NCI-H1092 (cell line): ENCODE measurements at regions not wholly inside any gene's neighbourhood (a gene's known extent, or its start where the extent isn't known, plus 50 kb on each side); places are given as distances from the start of the nearest gene placed in this dataset.
A peak's percentile ranks its signal among the peaks of the same experiment; 100 is the strongest.
"Not testable (repeated sequence)": the region's sequence is repeated elsewhere in the genome, so short reads cannot be mapped to it uniquely, and the experiment has no call there.

Source experiments
- DNase-seq: peaks from one replicate; lab custom pipeline; 2025; lab: John Stamatoyannopoulos, UW

DNA sequence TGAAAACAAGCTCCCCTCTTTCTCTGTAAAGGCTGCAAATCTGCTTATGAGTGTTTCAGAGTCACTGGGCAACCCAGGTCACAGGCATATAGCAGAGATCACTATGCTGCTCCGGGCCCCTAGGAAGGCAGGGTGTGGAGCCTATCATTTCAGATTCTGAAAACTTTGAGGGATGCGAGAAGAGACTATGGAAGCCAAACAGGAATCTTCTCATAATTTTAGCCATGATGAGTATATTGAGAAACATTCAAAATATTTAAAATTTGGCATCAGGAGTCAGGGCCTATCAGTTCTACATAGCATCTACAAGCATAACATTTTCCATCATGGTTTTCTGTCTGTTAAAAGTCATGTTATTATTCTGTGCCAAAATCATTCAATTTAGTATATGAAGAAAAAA lies 61.7 kb upstream of the ATXN3L start:
- DNase-seq: no peak

DNA sequence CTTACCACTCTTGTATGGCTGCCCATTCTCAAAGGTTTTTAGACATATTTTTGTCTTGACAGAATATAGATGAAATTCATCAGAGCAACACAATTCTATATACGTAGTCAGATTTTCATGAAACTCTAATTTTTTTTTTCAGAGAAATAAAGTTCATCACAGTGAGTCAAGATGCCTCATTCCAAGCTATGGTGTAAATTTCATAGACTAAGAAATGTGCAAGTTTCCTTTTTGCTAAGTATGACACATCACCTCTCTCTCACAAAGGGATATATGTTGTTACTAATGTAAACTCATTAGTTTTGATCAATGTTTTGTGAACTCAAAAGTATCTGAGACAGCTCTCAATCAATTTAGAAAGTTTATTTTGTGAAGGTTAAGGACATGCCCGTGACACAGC lies 60.4 kb upstream of the ATXN3L start:
- no peak for DNase-seq

DNA sequence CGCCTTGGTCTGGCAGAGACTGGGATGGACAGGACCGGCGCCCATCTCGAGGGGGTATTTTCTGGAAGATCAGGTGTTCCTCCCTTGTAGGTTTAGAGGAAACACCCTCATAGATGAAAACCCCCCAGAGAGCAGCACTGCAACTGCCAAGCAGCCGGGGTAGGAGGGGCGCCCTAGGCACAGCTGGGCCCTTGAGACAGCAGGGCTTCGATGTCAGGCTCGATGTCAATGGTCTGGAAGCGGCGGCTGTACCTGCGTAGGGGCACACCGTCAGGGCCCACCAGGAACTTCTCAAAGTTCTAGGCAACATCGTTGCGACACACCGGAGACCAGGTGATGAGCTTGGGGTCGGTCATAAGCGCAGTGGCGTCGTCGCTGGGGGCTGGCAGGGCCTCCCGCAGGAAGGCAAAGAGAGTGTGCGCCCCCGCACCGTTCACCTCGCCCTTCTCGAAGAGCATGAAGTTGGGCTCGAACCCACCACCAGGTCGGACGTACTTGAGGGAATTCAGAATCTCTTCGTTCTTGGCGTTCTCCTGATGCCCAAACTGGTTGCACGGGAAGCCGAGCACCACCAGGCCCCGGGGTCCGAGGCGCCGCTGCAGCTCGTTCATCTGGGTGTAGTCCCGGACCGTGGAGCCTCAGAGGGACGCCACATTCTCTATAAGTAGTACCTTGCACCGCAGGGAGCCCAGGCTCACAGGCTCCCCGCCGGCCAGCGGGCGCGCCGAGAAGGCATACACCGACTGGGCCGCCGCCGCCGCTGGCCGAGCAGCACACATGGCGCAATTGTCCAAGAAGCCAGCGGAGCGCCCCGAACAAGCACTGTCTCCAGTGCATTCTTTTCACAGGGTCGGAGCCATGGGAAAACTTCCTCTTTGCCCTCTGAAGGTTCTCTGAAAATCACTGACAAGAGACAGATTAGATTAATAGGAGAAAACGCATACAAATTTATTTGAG lies 59.0 kb upstream of the ATXN3L start:
- not testable (repeated sequence) for DNase-seq

DNA sequence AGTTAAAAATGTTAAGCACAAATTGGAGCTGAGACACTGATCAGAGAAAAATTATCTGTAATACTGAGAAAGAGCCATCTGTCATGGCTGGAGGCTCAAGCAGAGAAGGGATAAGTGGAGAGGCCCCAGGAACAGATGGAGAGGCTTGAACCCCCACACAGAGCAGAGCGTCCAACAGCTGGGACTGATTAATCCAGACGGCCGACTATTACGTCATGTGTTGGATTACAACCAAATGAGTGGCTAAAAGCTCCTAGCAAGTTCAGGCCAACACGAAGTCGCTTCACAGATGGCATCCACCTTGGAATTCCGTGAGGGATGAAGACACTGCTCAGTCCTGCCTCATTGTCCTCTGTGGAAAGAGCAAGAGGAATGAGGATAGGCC lies 57.7 kb upstream of the ATXN3L start:
- peak; percentile 66 for DNase-seq

DNA sequence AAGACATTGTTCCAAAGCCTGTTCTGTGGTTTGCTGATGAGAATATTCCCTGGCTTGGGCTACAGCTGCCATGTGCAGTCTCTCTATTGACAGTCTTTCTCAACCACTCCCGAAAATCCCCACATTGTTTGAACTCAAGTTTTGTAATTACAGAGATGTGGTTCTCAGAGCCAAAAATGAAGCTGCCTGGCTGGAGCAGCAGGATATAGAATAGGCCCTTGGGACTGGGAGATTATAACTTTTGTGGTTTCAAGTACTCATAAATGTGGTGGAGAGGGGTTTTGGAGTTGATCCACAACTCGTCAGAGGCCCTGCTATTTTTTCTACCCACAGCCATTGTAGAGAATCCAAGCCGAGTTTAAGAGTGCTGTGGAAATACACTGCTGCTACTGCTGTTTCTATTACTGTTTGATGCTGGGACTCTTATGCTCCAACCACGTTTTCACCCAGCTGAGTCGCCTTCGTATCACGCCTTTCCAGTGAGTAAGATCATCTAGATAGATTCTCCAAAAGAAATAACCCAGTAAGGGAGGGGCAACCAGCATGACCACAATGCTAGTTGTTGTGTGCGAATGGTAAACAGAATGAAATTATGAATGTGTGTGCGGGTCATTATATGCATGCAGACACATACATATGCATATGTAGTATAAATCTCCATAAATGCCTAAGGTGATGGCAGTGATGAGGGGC lies 57.1 kb upstream of the ATXN3L start:
- peak; percentile 93 for DNase-seq

DNA sequence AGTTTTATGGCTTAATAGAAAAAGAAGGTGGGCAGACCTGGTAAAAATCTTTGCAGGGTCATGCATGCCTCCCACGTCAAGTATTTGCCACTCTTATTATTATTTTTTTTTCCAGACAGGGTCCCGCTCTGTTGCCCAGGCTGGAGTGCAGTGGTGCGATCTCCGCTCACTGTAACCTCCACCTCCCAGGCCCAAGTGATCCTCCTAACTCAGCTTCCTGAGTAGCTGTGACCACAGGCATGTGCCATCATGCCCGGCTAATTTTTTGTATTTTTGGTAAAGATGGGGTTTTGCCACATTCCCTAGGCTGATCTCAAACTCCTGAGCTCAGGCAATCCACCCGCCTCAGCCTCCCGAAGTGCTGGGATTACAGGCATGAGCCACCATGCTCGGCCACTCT lies 55.7 kb upstream of the ATXN3L start:
- not testable (repeated sequence) for DNase-seq

DNA sequence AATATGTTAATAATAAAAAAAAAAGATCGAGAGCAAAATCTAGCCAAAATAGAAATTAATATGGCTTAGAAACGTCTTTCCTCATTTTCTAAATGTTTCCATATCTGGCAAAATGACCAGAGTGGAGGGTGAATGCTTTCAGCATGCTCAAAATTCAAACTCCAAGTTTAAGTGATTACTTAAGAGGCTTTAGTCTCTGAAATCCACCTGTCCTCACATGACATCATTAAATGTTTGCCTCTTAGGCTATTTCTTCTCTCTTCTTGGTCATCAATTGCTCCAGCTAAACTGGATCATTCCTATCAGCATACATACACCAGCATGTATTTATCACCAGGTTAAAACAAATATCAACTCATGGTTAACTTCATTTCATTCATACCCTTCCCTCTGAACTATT lies 54.5 kb upstream of the ATXN3L start:
- no peak for DNase-seq

DNA sequence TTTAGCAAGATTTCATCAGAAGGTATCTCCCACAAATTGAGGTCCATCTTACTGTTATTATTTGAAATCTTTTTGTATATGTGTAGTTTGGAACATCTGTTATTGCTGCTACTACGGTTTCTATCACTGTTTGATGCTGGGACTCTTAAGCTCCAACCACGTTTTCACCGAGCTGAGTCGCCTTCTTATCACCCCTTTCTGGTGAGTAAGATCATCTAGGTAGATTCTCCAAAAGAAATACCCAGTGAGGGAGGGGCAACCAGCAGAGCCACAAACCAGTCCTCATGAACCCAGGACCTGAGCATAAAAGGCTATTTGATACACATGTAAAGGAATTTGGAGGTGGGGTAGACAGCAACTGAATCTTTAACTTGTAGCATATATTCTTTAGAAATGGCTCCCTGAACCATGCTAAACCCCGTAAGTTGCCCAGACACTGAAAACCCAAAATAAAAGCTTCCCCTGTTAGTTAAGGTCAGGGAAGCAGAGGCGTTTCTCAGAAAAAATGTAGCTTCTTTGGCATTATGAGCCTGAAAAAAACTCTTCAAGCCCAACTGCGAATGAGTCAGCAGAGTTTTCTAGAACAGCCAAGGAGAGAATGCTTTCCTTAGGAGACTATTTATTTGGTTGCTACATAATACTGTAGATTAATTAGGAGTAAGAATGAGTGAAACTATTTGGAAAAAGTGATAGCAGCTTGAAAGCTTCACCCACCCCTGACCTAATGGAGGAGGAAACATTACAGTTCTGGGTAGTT lies 53.8 kb upstream of the ATXN3L start:
- DNase-seq: no peak

DNA sequence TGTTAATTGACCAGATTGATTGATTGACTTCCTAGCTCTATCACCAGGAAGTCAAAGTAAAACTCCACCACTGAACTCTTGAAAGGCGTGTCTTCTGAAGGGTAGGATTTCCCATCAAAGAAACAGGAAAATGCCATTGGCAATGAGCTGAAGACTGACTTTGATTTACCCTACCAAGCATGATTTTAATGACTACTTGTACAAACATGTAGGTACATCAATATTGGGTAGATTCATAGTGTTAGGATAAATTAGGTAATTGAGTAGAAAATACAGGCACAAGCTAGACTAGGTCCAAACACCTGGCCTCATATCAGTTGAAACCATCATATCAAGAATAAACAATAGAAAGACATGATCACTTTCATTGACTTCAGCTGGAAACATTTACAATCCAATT lies 53.2 kb upstream of the ATXN3L start:
- no peak for DNase-seq

DNA sequence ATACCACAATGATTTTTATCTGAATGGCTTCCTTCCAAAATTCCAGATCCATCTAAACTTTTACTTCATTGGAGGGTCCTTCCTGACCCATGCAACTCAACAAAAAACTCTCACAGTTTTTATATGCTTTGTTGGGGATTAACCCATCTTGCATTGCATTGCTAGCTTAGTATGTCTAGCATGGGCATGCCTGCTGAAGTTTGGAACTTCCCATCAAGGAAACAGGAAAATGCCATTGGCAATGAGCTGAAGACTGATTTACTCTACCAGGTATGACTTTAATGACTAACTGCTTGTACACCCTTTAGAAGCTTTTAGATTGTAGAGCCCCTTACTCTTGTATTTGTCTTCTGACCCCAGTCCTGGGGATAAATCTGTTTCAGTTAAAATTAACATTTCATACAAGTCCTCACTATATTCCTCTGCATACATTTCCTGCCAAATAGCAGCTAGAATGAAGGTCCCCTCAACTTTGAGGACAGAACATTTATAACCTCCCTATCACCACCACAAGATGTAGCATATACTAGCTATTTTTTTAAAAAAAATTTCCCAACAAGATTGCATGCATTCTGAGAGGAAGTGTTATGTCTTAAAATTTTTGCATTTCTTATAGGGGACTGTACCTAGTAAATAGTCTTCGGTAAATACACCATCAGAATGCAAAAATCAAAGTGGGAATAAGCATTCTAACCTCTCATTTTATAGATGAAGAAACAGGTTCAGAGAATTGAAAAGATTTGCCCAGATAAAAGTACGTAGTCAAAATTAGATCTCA lies 52.5 kb upstream of the ATXN3L start:
- DNase-seq: no peak

DNA sequence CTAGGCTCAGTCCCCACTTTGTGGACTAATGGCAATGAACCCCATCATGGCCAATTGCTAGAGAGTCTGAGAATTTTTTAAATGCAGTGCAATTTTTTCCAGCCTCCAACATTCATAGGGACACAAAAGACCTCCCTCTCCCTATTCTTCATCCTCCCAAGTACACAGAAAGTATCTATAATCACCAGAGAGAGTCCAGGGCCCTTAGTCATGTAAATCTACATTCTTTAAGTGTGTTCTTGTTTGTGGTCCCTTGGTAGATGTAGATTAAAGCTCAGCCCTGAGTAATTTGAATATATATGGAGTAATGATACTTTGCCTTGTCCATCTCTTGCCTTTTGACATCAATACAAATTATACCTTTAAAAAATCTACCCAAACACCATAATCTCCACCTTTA lies 51.3 kb upstream of the ATXN3L start:
- no peak for DNase-seq

DNA sequence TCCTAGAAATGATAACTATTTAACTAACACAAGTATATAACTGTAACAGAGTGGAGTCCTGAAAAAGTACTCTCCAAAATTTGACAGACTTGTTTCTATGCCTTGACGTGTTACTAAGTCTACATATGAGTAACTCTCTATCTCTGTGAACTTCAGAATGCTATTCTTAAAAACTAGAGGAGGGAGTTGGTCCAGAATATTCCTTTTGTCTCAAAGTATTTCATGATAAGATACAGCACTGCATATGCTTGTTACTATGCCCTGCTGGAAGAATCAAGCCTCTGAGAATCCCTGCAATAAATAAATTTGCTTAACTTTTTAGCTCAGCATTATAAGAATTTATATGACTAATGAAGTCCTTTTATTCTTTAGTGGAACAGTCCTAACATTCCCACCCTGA lies 50.9 kb upstream of the ATXN3L start:
- no peak for DNase-seq
